Epidermal melanocyte (primary cell): ENCODE measurements at regions not wholly inside any gene's neighbourhood (a gene's known extent, or its start where the extent isn't known, plus 50 kb on each side); places are given as distances from the start of the nearest gene placed in this dataset.

Experiments used
- DNase-seq: peaks from one replicate; pipeline ENCODE4 v3.0.0; 2011; ENCODE audit warnings: low spot score; ENCODE audit not compliant: insufficient read length

DNA sequence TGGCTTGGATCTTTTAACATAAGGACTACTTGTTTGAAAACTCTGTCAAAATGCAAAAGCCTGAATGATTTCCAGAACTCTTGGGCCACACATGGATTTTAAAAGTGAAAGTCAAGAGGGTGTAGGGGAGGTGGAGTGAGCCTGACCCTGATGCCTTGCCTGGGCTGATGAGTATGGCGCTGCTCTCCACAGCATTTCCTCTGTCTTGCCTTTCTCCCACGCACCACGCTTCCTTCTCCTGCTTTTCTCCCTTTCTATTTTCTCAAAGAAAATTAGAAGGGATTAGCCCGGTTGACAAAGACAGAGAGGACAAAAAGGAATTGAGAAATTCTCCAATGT, 207.0 kb upstream of the CCDC68 start:
- no peak for DNase-seq

DNA sequence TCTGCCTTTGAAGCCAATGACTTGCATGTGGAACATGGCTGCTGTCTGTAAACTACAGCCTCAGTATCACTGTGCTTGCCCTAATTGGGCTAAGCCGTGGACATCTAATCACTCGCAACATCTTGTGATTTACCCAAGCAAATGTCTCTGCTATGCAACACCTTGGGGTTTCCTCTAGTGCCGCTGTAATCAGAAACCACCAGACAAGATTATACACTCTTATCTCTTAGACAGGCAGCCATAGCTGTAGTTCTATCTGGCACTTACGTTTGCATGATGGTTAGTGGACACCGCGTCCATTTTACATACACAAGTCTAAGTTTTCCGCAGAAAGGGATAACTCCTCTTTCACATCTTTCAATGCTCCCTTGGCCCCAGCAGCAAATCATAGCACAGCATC, 204.3 kb upstream of the CCDC68 start:
- DNase-seq, result no peak

DNA sequence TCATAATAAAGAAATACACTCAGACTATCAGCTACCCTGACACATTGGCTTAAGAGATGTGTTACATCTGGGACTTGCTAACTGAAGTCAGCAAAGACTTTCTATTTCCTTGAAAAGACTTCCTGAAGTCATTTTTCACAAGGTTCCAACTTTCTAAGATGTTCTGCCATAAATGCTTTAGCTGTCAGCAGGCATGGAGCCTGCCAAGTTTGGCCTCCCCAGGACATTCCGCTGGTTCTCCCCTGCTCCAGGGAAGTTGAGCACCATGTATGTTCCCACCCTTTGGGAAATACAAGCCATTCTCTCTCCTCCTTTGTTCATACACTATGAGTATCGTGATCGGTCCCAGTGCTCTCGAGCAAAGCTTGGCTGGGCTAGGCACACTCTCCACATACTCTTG, 202.7 kb upstream of the CCDC68 start:
- no peak for DNase-seq

DNA sequence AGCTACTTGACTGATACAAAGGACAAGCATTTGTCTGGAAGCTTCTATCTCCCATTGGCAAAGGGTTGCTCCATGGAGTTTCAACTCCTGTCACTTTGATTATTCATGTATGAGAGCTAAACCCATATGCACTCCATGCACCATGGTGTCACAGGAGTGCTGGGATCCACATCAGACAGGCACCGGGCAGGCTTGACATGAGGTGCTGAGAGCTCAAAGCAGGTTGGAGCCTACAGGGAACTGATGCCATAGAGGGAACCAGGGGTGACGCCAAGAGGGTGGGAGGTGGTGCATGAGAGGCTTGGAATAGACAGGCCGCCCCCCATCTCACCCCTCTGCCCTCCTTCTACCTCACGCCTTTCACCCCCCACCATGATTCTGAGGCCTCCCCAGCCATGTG, 199.8 kb upstream of the CCDC68 start:
- no peak for DNase-seq

DNA sequence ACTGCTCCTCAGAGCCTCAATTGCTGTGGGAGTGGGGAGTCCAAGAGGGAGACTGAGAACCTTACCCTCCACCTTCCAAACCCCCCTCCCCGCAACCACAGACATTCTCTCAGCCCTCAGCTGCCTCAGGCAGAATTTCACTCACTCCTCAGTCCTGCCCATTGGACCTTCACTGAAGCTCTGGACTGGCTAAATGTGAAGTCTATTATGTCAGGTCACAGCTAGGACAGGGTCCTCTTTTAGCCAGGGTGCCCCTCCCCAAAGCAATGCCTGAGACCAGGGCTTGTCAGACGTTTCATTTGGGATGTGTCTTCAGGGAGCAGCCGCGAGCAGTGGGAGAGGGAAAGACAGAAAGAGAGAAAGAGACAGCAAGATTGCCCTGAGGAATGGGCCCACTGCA, 199.3 kb upstream of the CCDC68 start:
- no peak for DNase-seq

DNA sequence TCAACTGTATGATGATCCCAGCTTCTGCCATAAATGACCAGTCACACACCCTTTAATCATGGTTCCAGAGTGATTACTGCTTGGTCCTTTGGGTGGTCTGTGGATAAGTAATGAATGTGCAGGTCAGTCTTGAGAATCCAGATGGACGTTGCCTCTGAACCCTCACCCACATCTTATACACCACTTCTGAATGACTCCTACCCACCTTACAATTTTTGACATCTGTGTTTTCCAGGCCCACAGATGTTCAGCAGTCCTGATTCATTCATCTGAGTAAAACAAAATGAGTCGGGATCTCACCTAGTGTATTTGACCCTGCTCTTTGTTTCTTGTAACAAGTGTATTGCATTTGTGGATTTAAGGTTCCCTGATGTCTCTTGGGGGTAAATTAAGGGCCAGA, 194.1 kb upstream of the CCDC68 start:
- DNase-seq, result no peak

DNA sequence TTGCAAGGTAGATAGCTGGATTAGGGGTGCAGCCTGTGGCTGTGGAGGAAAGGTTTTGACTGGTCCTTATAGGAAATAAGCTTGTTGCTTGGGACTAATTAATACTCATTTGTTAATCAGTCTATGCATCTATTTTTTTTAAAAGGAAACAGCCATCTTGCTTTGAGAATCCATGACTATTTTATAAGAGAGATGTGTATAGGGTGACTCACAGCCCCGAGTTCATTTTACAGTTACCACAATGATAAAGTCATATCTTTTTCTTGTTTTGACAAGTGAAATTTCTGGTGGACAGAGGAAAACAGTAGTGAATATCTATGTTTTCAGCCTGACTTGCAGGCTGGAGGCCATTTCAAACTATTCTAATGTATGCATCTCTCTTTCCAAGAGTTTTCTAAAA, 193.5 kb upstream of the CCDC68 start:
- DNase-seq, result no peak

DNA sequence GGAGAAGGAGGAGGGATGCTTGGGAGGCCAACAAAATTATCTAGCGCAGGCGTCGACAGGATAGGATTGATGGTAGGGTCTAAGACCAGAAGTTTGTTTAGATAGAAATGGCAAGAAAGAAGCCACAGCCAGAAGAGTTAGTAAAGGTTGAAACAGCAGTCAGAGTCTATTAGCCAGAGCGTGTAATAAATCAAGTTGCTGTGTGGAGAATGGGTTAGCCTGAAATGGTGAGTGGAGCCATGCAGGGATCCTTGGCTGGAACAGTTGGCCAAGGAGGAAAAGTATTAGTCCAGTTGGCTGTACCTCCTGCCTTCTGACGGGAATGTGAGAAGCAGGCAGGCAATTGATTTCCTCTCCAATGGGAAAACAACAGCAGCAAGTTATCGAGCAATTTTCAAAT, 190.7 kb upstream of the CCDC68 start:
- no peak for DNase-seq

DNA sequence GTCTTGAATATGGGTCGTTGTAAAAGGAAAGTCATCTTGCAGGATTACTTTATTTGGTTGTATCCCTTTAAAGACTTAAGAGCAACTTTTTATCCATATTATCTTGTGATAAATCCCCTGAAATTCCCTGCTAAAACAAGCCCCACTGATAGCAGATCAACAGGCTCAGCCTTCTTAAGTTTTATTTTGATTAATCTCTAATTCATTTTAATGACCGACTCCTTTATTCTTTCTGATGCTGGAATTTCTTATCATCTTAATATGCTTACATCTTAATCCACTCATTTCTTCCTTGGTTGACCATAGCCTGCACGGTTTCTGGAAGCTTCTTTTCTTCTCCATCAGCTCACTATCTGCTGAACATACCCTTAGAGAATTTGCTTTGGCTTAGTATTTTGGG, 188.5 kb upstream of the CCDC68 start:
- DNase-seq, result no peak

DNA sequence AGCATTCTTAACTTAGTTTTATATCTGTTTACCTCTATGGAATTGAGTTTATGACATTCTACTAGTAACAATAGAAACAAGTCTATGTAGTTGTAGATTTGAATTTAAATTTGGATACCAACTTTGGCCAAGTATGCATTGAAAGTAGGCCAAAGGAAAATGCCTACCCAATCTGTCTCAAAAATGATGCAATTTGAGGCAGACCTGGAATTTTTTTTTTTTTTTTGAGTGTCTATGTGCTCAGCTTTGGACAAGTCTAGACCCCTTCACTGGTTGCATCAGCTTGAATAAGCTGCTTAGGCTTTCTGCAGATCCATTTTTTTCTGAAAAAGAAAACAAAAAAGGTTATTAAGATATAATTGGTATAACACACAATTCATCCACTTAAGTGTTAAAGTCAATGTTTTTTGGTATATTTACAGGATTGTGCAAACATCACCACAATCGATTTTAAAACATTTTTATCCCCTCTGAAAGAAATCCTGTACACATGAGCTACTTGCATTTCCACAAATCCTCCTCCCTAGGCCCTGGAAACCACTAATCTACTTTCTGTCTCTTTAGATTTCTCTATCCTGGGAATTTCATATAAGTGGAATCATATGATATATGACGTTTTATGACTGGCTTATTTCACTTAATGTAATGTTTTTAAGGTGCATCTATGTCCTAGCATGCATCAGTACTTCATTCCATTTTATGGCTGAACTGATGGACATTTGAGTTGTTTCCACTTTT, 185.1 kb upstream of the CCDC68 start:
- DNase-seq, result no peak

DNA sequence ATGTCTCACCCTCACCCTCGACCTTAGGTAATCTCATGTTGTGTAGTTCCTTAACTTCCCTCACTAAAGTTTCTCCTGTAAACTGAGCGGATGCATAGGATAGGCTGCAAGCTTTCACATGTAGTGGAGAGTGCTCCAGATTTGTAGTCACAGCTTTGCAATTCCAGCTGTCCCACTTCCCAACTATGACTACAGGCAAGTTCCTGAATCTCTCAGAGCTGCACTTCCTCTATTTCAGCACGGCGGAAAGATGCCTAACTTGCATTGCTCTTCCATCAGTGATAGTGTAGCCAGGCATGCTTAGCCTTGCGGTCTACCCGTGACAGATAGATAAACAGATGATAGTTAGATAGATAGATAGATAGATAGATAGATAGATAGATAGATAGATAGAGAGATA, 183.1 kb upstream of the CCDC68 start:
- DNase-seq, result no peak

DNA sequence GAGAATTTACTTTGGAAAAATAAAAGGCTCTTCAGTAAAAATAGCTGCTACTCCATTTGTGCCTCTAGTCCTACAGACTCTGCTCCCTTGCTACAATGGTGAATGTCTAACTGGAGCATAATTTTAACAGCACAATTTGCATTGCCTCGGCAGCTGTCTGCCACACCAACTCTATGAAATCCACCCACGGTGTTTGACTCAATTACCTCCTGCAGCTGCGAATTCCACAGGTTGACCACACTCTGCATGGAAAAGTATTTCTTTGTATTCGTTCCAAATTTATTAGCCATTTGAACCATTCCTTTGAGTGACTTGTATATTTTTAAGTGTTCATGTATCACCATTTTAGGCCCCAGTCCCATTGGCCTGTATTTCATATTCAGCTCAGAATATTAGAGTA, 182.1 kb upstream of the CCDC68 start:
- DNase-seq, result no peak

DNA sequence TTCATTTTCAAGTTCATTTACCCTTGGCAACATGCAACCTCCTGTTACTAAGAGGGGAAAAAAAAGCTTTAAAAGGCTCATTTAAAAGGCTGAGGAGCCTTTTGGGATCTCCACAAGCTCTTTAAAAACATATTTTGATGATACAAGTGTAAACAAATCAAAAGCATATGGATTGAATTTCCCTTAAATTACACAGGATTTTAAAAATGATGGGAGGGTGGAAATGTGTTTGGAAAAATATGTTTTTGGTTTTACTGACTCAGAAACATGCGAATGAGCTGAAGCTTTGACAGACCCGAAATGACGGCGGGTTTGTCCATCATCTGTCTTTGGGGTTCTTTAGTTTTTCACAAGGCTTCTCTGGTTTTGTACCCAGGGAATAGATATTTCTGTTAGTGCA, 180.6 kb upstream of the CCDC68 start:
- no peak for DNase-seq

DNA sequence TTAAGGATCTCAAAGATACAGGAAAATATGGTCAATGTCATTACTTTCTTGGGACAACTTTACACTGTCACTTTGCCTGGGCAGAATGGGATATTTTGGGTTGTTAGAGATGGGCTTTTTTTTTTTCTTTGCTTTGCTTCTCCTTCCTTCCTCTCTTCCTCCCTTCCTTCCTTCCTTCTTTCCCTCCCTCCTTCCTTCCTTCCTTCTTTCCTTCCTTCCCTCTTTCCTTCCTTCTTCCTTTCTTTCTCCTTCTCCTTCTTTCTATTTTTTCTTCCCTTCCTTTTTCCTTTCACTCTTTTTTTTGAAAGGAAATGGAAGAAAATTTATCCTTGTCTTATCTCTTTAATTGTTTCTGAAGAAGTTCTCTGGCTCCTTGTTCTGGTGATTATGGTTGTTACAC, 180.0 kb upstream of the CCDC68 start:
- no peak for DNase-seq

DNA sequence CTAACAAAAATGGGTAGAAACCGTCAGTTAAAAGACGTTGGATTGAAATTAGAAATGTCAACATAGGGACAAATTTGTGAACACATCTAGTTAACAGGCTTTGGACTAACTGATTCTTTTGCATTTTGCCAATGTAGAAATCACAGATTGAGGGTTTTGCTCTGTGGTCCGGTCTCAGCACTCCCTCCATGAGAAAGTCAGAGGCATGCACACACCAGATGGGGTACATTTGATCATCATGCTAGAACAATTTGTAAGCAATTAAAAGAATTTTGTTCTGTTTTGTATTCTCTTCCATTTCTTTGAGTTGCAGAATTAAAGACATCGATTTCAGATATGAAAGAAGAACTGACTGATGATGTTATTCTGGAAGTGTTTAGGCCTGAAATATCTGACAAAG, 179.1 kb upstream of the CCDC68 start:
- no peak for DNase-seq

DNA sequence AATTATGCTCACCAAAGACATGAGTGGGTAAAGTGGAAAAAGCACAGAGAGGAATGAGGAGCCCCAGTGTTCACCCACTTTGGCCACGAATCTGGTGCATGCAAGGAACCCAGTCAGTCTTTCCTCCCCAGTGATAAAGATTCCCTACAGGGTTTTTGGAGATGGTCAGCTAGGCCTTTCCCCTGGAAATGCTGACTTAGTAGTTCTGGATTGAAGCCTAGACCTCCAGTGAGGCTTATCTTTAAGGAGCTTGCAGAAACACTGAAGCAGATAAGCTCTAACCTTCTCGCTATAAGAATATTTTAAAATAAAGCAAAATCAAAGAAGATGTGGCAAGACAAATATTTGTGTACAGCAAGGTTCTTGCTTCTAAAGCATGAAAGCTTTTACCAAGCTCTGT, 178.3 kb upstream of the CCDC68 start:
- DNase-seq, result no peak

DNA sequence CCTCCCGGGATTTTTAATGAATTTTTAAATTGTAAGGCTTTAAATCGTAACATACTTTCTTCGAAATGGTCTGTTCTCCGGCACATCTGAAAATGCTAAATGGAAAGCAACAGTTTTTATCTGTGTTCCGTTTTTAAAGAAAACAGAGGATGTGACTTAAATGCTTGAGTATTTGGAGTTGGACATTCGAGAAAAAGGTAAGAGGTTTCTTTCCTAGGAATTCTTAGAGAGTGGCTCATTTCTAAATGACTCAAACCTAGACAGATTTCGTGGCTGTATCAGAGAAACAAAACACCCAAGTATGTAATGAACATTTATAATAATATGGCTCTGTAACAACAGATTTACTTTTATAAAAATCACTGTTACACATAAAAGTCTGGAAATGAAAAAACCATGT, 177.6 kb upstream of the CCDC68 start:
- DNase-seq, result no peak

DNA sequence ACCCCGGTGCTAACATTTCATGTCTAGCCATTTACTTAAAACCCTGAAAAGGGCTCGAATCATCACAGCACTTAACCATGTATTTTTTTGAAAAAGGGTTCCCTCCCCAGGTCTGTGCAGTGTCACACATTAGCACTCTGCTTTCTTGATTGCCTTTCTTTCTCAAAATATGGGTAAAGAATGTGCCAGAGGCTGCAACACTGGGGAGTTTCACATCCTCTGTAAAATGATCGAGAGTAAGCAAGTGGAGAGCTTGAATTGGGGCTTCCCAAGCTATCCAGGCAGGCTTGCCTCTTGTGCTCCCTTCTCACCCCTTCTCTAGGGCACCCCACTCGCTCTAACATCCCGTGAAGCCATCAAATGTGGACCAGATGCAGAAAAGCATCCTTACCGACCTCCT, 177.0 kb upstream of the CCDC68 start:
- no peak for DNase-seq

DNA sequence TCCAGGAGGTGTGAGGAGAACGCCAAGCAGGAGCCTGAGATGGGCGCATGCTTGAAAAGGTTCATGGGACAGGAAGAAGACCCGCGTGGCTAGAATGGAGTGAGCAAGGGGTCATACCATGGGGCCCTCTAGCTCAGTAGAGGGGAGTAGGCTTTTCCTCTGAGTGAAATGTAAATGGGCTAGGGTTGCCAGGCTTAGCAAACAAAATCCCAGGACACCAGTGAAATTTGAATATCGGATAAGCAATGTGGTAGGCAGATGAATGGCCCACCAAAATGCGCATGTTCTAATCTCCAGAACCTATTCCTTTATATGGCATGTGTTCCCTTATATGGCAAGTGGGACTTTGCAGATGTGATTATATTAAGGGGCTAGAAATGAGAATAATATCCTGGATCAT, 174.1 kb upstream of the CCDC68 start:
- no peak for DNase-seq

DNA sequence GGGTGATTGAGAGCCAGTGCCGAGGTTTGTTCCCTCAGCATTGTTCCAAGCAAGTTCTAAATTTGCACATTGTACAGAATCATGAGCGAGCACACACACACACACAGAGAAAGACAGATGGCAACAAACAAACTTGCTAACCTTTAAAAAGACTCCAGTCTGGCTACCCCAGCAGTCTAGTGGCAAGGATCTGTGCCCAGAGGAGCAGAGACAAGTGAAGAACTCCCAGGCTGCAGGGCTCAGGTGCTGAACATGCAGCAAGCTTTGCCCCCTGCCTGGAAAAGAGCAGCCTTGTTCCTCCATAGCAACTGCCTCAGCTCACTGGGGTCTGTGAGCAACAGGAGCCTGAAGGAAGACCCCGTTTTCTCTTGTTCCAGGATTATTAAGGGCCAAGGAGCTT, 169.2 kb upstream of the CCDC68 start:
- DNase-seq, result no peak

DNA sequence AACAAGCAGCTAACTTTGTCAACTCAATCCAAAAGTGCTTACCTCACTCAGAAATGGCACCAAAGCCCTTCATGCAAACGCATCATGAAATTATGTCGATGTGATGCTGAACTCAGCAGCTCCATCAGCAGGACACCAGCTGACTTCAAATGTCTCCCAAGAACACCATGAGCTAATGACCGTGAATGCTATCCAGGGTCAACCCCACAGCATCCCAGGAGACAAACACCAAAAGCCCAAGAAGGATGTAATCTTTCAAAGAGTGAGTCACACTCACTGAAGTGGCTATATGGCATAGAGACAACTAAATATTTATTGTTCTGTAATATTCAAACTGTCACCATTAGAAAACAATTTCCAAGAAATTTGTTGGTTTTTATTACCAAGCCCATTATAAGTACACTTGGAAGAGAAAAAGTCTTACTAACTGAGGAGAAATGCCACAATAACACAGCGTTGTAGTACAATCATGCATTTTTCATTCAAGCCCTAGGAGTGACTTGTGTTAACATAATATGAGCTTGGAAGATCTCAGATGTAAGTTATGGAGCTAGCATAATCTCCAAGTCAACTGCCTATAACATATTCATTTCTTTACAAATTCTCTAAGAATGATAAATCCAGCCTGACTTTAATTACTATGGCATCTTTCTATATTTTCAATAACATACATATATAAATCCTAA, 165.0 kb upstream of the CCDC68 start:
- DNase-seq, result no peak

DNA sequence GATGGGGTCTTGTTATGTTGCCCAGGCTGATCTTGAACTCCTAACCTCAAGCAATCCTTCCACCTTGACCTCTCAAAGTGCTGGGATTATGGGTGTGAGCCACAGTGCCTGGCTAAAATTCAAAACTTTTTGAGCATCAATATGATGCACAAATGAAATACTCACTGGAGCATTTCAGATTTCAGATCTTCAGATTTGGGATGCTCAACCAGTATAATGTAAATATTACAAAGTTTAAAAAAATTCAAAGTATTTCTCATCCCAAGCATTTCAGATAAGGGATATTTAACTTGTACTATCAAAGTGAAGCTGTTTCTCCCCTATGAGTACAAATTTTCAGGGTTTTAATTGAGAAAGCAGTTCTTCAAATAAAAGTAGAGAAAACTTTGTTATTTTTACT, 164.1 kb upstream of the CCDC68 start:
- DNase-seq, result no peak

DNA sequence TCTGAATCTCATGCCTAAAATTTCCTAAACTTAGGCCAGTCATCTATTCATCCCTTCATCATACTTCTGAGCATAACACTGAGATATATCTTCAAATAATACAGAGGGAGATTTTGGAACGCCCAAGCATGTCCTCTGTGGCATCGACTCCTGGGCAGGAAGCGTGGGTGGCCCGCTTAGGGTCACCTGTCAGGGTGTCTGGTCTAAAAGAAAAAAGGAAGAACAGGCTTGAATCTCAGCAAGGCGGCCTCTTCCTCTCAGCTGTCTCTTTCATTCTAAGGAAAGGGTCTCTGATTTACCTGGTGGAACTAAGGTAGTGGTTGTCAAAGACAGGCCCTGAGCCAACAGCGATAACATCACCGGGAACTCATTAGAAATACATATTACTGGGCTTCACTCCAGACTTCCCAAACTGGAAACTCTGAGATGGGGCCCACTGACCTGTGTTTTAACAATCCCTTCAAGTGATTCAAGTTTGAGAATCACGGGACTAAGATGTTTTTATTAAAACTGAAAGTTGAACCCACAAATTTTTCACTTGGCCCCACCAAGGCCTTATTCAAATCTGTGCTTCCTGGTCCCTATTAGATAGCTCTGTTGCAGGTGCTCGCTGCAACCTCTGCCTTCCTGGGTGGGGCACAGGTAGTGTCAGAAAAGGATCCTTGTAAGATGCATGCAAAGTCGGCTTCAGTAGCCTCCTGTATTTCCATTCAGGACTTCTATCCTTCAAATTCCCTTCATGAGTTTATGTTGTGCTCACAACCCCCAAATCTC, 162.3 kb upstream of the CCDC68 start:
- DNase-seq, result no peak
